ENCODE measurements at regions not wholly inside any gene's neighbourhood (a gene's known extent, or its start where the extent isn't known, plus 50 kb on each side); places are given as distances from the start of the nearest gene placed in this dataset.

DNA sequence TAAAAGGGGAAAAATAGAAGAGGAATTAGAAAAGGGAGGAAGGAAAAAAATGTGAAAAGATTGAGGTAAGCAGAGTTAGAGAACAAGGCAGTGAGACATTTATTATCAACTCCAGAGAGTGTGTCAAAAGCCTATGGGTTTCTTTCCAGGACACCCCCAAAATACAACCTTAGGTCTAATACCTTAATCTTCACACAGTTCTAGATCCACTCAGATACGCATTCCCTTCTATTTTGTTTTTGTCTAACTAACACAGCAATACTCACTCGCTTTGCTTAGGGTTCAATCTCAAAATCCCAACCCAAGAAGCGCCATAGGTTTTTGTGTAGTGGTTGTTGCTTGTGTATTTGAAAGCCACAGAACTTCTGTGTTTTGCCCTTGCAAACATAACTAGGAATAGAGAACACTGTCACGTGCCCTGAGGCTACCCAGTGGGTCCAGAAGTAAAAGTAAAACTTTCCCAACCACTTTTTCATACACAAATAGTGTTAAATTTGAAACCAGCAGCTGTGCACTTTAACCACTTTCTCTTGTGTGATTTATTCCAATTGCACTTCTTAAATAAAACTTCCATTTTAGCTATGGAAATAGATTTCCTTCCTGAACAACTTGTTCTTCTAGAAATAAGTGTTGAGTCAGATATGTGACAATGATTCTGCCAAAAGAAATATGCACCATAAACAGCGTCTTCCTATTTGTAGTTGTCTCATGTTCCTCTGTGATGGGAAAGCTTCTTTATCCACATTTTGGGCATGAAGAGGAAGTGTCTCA is 414.7 kb upstream of the GHITM start:
- TF ChIP-seq, protein P1, sequence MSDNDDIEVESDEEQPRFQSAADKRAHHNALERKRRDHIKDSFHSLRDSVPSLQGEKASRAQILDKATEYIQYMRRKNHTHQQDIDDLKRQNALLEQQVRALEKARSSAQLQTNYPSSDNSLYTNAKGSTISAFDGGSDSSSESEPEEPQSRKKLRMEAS (IDR thresholded peaks at IDR 0.05): no peak
- TF ChIP-seq NFE2L2 (conservative IDR thresholded peaks at IDR 0.05; ENCODE audit: low read length): no peak
- TF ChIP-seq POLR2AphosphoS2 (conservative IDR thresholded peaks at IDR 0.05; ENCODE audit: low read length): no peak
- TF ChIP-seq SREBF2 (IDR thresholded peaks at IDR 0.05): no peak
- TF ChIP-seq, protein P2, sequence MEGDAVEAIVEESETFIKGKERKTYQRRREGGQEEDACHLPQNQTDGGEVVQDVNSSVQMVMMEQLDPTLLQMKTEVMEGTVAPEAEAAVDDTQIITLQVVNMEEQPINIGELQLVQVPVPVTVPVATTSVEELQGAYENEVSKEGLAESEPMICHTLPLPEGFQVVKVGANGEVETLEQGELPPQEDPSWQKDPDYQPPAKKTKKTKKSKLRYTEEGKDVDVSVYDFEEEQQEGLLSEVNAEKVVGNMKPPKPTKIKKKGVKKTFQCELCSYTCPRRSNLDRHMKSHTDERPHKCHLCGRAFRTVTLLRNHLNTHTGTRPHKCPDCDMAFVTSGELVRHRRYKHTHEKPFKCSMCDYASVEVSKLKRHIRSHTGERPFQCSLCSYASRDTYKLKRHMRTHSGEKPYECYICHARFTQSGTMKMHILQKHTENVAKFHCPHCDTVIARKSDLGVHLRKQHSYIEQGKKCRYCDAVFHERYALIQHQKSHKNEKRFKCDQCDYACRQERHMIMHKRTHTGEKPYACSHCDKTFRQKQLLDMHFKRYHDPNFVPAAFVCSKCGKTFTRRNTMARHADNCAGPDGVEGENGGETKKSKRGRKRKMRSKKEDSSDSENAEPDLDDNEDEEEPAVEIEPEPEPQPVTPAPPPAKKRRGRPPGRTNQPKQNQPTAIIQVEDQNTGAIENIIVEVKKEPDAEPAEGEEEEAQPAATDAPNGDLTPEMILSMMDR (IDR thresholded peaks at IDR 0.05): no peak
- no peak for TF ChIP-seq BHLHE40 (IDR thresholded peaks at IDR 0.05; ENCODE audit: low read depth, low read length)
- TF ChIP-seq RCOR1 (IDR thresholded peaks at IDR 0.05; ENCODE audit: low read depth, low read length): no peak
- TF ChIP-seq, protein P3, sequence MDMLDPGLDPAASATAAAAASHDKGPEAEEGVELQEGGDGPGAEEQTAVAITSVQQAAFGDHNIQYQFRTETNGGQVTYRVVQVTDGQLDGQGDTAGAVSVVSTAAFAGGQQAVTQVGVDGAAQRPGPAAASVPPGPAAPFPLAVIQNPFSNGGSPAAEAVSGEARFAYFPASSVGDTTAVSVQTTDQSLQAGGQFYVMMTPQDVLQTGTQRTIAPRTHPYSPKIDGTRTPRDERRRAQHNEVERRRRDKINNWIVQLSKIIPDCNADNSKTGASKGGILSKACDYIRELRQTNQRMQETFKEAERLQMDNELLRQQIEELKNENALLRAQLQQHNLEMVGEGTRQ (IDR thresholded peaks at IDR 0.05): no peak
- TF ChIP-seq POLR2A (IDR thresholded peaks at IDR 0.05; ENCODE audit: low read length): no peak
- TF ChIP-seq EP300 (IDR thresholded peaks at IDR 0.05): no peak

Measured in A549 (cell line).